SK-N-SH (cell line): ENCODE measurements at regions not wholly inside any gene's neighbourhood (a gene's known extent, or its start where the extent isn't known, plus 50 kb on each side); places are given as distances from the start of the nearest gene placed in this dataset.

ENCODE experiments used
- CTCF ChIA-PET: fragments of 300-600, 350-600 bp; formaldehyde crosslinking; extraction: SDS; loops from one replicate; lab custom pipeline; 2021; lab: Yijun Ruan, JAX
- POLR2A ChIA-PET: fragments of 350-600 bp; sonication (Branson Sonifier 250); formaldehyde crosslinking; extraction: SDS; loops from one replicate; lab custom pipeline; 2020; ENCODE audit warnings: antibody characterized with exemption, inconsistent platforms; lab: Yijun Ruan, JAX
- DNase-seq: peaks from one replicate; pipeline ENCODE4 v3.0.0; 2012
- H2AFZ ChIP-seq: fragments of 200-600 bp; sonication (generic); 2 replicates; pipeline ENCODE4 v1.8.1; 2016; ENCODE audit warnings: antibody characterized with exemption, mild to moderate bottlenecking, low read depth
- H3F3A ChIP-seq: fragments of 200-600 bp; sonication (generic); replicated peaks from 2 replicates; pipeline ENCODE3; 2016; ENCODE audit warnings: antibody characterized with exemption, mild to moderate bottlenecking; ENCODE audit not compliant: insufficient read depth
- H3K27ac ChIP-seq, 2 experiments: fragments of 200-500 bp in 1 of 2; fragments of 200-600 bp in 1 of 2; sonication (Bioruptor generic) in 1 of 2; sonication (generic), shearing (Covaris generic) in 1 of 2; 2 replicates each; pipeline versions ENCODE4 v1.5.1 to v1.6.1; 2014 to 2016; ENCODE audit warnings: low read depth in 2 of 2, inconsistent platforms in 1 of 2, low read length in 1 of 2, mild to moderate bottlenecking in 1 of 2, mixed read lengths in 1 of 2
- H3K27me3 ChIP-seq: fragments of 200-600 bp; sonication (generic), shearing (Covaris generic); 2 replicates; pipeline ENCODE4 v1.6.1; 2016; ENCODE audit warnings: mixed run types; ENCODE audit not compliant: insufficient read depth
- H3K36me3 ChIP-seq, 2 experiments: fragments of 200-500 bp in 1 of 2; fragments of 200-600 bp in 1 of 2; sonication (Bioruptor generic) in 1 of 2; sonication (generic) in 1 of 2; replicated peaks in 1 of 2; 2 replicates each; pipeline versions ENCODE3 to v1.5.1; 2014 to 2016; ENCODE audit warnings: low read length in 1 of 2, mild to moderate bottlenecking in 1 of 2; ENCODE audit not compliant: insufficient read depth in 2 of 2, control insufficient read depth in 1 of 2
- H3K4me1 ChIP-seq, 2 experiments: fragments of 200-500 bp in 1 of 2; fragments of 200-600 bp in 1 of 2; sonication (Bioruptor generic) in 1 of 2; sonication (generic), shearing (Covaris generic) in 1 of 2; 2 replicates each; pipeline versions ENCODE4 v1.5.1 to v1.6.1; 2014 to 2016; ENCODE audit warnings: low read depth in 1 of 2, low read length in 1 of 2, mixed run types in 1 of 2; ENCODE audit not compliant: insufficient read depth in 2 of 2, control insufficient read depth in 1 of 2
- H3K4me2 ChIP-seq: fragments of 200-600 bp; sonication (generic), shearing (Covaris generic); 2 replicates; pipeline ENCODE4 v1.6.1; 2017; ENCODE audit warnings: mixed run types
- H3K4me3 ChIP-seq, 2 experiments: fragments of 200-500 bp in 1 of 2; fragments of 200-600 bp in 1 of 2; sonication (Bioruptor generic) in 1 of 2; sonication (generic), shearing (Covaris generic) in 1 of 2; 2 replicates each; pipeline versions ENCODE4 v1.5.1 to v1.8.1; 2014 to 2016; ENCODE audit warnings: low read depth in 2 of 2, inconsistent platforms in 1 of 2, low read length in 1 of 2, mild to moderate bottlenecking in 1 of 2, mixed read lengths in 1 of 2, moderate library complexity in 1 of 2
- H3K79me2 ChIP-seq: fragments of 200-600 bp; sonication (generic); 2 replicates; pipeline ENCODE4 v1.8.1; 2017; ENCODE audit warnings: mild to moderate bottlenecking; ENCODE audit not compliant: insufficient read depth
- H3K9ac ChIP-seq: fragments of 200-600 bp; sonication (generic); 2 replicates; pipeline ENCODE4 v1.6.1; 2017; ENCODE audit warnings: mixed run types
- H3K9me2 ChIP-seq: fragments of 200-600 bp; sonication (generic); 2 replicates; pipeline ENCODE4 v1.6.1; 2017; ENCODE audit warnings: mixed run types
- H3K9me3 ChIP-seq: fragments of 200-600 bp; sonication (generic); 2 replicates; pipeline ENCODE4 v1.6.1; 2017; ENCODE audit warnings: mixed run types, mild to moderate bottlenecking, moderate library complexity
- H4K20me1 ChIP-seq: fragments of 200-600 bp; sonication (generic); 2 replicates; pipeline ENCODE4 v1.6.1; 2017; ENCODE audit warnings: mild to moderate bottlenecking, mixed run types; ENCODE audit not compliant: insufficient read depth
- CHD2 ChIP-seq: fragments of 150-350 bp; IDR thresholded peaks from 2 replicates; pipeline ENCODE4 v1.6.1; 2018; ENCODE audit warnings: low read length; ENCODE audit not compliant: partially characterized antibody
- CTCF ChIP-seq: fragments of 200-600 bp; sonication (generic); IDR thresholded peaks from 2 replicates; pipeline ENCODE4 v1.6.1; 2017; ENCODE audit warnings: antibody characterized with exemption, mild to moderate bottlenecking, moderate library complexity
- EP300 ChIP-seq, 2 experiments: IDR thresholded peaks; 2 replicates each; pipeline versions ENCODE4 v1.4.0 to v1.6.1; 2012; ENCODE audit warnings: borderline replicate concordance in 1 of 2, low read depth in 1 of 2, low read length in 1 of 2
- EZH2phosphoT487 ChIP-seq: fragments of 200-600 bp; sonication (generic); IDR thresholded peaks from 2 replicates; pipeline ENCODE4 v1.6.1; 2017; ENCODE audit warnings: low read depth, mixed run types, mild to moderate bottlenecking, antibody characterized with exemption, moderate library complexity, borderline replicate concordance
- FOSL2 ChIP-seq: IDR thresholded peaks from 2 replicates; pipeline ENCODE4 v1.4.0; 2012; ENCODE audit warnings: low read depth, mild to moderate bottlenecking, moderate library complexity, borderline replicate concordance
- GABPA ChIP-seq: IDR thresholded peaks from 2 replicates; pipeline ENCODE4 v1.4.0; 2012; ENCODE audit warnings: low read depth, mild to moderate bottlenecking
- GATA2 ChIP-seq: sonication (generic); formaldehyde crosslinking; IDR thresholded peaks from 2 replicates; pipeline ENCODE4 v1.5.0; 2020; ENCODE audit warnings: mild to moderate bottlenecking, missing genetic modification reagents
- JUND ChIP-seq: IDR thresholded peaks from 2 replicates; pipeline ENCODE4 v1.4.0; 2012
- MEF2A ChIP-seq: IDR thresholded peaks from 2 replicates; pipeline ENCODE4 v1.4.0; 2012; ENCODE audit warnings: low read depth, borderline replicate concordance
- MXI1 ChIP-seq: IDR thresholded peaks from 2 replicates; pipeline ENCODE4 v1.6.1; 2012; ENCODE audit warnings: mild to moderate bottlenecking, low read depth, low read length, improper control_type of control experiment
- NFIC ChIP-seq: IDR thresholded peaks from 2 replicates; pipeline ENCODE4 v1.4.0; 2012; ENCODE audit warnings: borderline replicate concordance
- POLR2AphosphoS5 ChIP-seq: IDR thresholded peaks from 2 replicates; pipeline ENCODE4 v1.6.1; 2012; ENCODE audit warnings: low read depth, low read length
- RAD21 ChIP-seq: IDR thresholded peaks from 2 replicates; pipeline ENCODE4 v1.6.1; 2012; ENCODE audit warnings: mild to moderate bottlenecking, low read length
- REST ChIP-seq: IDR thresholded peaks from 2 replicates; pipeline ENCODE4 v1.6.1; 2012; ENCODE audit warnings: mild to moderate bottlenecking, low read depth, low read length, moderate library complexity
- RXRA ChIP-seq: IDR thresholded peaks from 2 replicates; pipeline ENCODE4 v1.4.0; 2012; ENCODE audit warnings: low read depth, mild to moderate bottlenecking, borderline replicate concordance
- TAF1 ChIP-seq: IDR thresholded peaks from 2 replicates; pipeline ENCODE4 v1.6.1; 2012; ENCODE audit warnings: low read depth, mild to moderate bottlenecking, low read length, moderate library complexity, borderline replicate concordance
- USF1 ChIP-seq: IDR thresholded peaks from 2 replicates; pipeline ENCODE4 v1.4.0; 2012; ENCODE audit warnings: low read depth, borderline replicate concordance
- USF2 ChIP-seq: fragments of 150-350 bp; IDR thresholded peaks from 2 replicates; pipeline ENCODE4 v1.6.1; 2017; ENCODE audit warnings: antibody characterized with exemption, low read length, low read depth, borderline replicate concordance
- YY1 ChIP-seq: IDR thresholded peaks from 2 replicates; pipeline ENCODE4 v1.4.0; 2012; ENCODE audit warnings: low read depth, mild to moderate bottlenecking
- ZBTB33 ChIP-seq: IDR thresholded peaks from 2 replicates; pipeline ENCODE4 v1.4.0; 2012; ENCODE audit warnings: low read depth, borderline replicate concordance
- WGBS: methylation state at CpG from one replicate; pipeline ENCODE4 v1.1.6; 2017; ENCODE audit warnings: low lambda C conversion rate; 5-methylcytosine and 5-hydroxymethylcytosine counted together

GRCh38 chrX:43315622-43316021, 340.5 kb upstream of the MAOA start:
- no peaks in the 10 kb centered on the region for H3K36me3 ChIP-seq
- DNase-seq: no peak
- no peak overlapping the region for H3K4me2 ChIP-seq
- no peaks in the 10 kb centered on the region for H3K9me3 ChIP-seq
- no peaks in the 10 kb centered on the region for H3K79me2 ChIP-seq
- TF ChIP-seq GABPA (no peak), GATA2 (no peak), EP300 (IDR thresholded peaks at IDR 0.05; ENCODE audit: borderline replicate concordance in 1 of 2, low read depth in 1 of 2, low read length in 1 of 2) (no peak), MXI1 (no peak), USF2 (no peak), NFIC (no peak), POLR2AphosphoS5 (no peak), TAF1 (no peak), FOSL2 (no peak), REST (no peak), RAD21 (no peak), USF1 (no peak), MEF2A (no peak), CTCF (no peak), YY1 (no peak), JUND (no peak), CHD2 (no peak), RXRA (no peak), EZH2phosphoT487 (no peak), ZBTB33 (no peak)
- H3K4me1 ChIP-seq: no peaks in the 10 kb centered on the region
- no peaks in the 10 kb centered on the region for H3K9me2 ChIP-seq
- no peaks in the 10 kb centered on the region for H3F3A ChIP-seq
- no peaks in the 10 kb centered on the region for H4K20me1 ChIP-seq
- 5% methylated on average over 4 of the region's 4 CpGs for WGBS
- no peaks in the 10 kb centered on the region for H3K27me3 ChIP-seq
- H3K9ac ChIP-seq: no peak overlapping the region
- no peak overlapping the region for H3K4me3 ChIP-seq
- ChIA-PET CTCF (no interaction called here), POLR2A (no interaction called here)
- no peak overlapping the region for H2AFZ ChIP-seq
- H3K27ac ChIP-seq: no peak overlapping the region
